GM19467 (cell line): ENCODE measurements at regions not wholly inside any gene's neighbourhood (a gene's known extent, or its start where the extent isn't known, plus 50 kb on each side); places are given as distances from the start of the nearest gene placed in this dataset.

ENCODE experiments used
- ATAC-seq: cut with Tn5 transposase; IDR thresholded peaks from one replicate; pipeline ENCODE4 v1.9.1; 2021; ENCODE audit warnings: mild to moderate bottlenecking, moderate library complexity; ENCODE audit not compliant: unreplicated experiment

GRCh38 chr2:128523457-128523856 is 204.8 kb upstream of the HS6ST1 start:
- no peak for ATAC-seq

DNA sequence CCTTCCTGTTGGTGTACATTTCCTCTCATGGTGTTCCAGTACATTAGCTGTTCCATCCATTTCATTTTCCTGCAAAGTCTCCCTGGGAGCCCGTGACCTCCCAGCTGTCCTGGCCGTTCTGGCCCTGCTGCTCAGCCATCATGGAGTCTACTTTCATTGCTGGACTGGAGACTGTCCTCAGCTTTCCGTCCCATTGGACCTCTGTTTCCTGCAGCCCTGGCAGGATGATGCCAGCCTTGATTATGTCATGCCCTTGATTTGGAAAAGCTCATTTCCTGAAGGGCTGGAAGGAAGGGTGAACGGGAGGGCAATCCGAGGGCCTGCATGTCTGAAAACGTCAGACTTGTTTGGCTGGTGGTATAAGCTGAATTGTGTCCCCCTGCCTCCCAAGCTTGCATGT is 205.5 kb upstream of the HS6ST1 start:
- no peak for ATAC-seq

DNA sequence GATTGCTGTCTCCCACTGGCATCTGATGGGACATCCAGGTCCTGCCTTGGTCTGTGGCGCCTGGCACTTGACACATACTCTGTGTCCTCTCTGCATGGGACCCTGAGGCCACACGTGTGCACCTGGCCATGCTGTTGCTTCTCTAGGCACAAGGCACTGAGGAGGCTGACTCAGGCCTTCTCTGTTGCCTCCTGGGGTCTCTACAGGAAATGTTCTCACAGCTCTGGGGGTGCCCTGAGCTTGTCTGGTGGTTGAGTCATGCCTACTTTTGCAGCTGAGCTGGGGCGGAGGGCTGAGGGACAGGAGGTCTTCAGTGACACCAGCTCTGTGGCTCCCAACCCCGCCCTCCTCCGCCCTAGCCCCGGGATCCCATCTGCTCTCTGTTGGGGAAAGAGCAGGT is 207.0 kb upstream of the HS6ST1 start:
- no peak for ATAC-seq

GRCh38 chr2:128526455-128526976 is 207.8 kb upstream of the HS6ST1 start:
- no peak for ATAC-seq

- ATAC-seq: no peak
These were observed 209.5 kb upstream of the HS6ST1 start for GRCh38 chr2:128528133-128528532.

DNA sequence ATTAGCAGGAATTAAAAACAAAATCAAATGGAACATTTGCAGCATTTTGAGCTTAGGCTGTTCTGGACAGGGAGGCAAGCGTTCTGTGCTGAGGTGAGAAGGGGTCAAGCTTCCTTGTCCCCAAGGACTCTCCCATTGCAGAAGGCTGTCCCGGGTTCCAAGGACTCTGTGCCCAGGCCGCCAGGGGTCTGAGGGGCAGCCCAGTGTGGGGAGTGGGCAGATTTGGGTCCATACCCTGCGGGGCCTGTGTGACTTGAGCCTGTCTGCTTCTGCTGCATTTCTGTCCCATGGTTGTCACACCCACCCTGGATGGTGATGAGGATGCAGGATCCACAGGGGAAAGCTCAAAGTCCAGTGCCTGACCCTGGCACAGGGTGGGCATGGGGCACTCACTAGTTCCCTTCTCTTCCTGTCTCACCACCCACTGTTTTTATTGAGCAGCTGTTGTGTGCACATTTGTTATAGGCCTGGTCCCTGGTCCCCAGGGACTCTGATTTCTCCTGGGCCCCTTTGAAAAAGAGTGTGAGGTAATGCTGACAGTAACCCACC is 211.4 kb upstream of the HS6ST1 start:
- no peak for ATAC-seq

DNA sequence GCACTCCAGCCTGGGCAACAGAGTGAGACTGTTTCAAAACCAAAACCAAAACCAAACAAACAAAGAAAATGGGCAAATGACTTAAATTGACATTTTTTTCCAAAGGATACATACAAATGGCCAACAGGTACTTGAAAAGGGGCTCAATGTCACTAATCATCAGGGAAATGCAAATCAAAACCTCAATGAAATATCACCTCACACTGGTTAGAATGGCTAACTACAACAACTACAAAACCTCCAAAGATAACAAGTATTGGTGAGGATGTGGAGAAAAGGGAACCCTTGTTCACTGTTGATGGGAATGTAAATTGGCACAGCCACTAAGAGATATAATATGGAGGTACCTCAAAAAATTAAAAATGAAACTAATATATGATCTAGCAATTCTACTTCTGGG is 213.2 kb upstream of the HS6ST1 start:
- no peak for ATAC-seq

DNA sequence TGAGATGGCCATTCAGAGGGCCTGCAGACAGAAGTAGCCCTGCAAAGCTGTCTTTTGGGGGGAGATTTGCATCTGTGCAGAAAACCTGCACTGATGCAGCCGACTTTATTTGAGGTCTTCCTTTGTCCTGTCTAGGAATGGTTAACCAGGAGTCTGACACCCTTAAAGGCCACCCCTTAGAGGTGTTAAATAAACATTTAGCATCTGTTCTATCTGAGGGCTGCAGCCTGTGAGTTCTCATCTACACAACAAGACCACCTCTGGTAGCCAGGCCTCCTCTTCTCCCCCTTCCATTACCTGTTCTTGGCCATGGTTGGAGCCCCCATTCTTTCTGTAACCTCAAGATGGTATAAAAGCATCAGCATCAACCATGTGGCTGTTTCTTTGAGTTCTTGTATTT is 214.4 kb upstream of the HS6ST1 start:
- no peak for ATAC-seq

GRCh38 chr2:128534688-128535392 is 216.2 kb upstream of the HS6ST1 start:
- ATAC-seq: no peak

GRCh38 chr2:128535953-128536352 is 217.3 kb upstream of the HS6ST1 start:
- no peak for ATAC-seq

DNA sequence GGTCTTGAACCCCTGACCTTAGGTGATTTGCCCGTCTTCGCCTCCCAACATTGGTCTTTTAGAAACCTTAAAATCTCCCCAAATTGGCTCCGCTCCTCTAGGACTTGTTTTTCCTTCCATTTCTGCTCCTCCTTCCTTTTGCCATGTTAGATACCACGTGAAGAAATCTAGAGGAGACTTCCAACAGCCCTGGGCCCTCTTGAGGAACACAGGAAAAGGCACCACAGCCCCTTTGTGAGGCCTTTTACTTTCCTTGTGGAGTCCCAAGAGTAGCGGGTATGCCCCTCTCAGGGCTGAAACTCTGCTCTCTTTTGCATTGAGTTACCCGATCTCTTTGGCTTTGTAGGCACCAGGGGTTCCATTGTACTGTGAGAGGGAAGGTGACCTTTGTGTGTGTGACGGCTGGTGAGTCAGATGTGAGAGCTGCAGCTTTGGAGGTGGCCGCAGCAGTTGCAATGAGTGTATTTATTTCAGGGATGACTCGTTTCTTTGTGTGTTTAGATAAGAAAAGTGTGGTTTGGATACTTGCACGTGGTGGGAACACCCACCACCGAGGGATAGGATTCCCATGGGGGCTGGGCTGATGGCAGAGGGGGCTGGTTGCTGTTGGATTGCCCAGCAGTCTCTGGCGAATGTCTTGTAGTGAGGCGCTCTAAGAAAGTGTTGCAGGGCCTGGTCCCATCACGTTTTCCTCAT is 218.4 kb upstream of the HS6ST1 start:
- no peak for ATAC-seq

GRCh38 chr2:128537646-128538045 is 219.0 kb upstream of the HS6ST1 start:
- no peak for ATAC-seq

DNA sequence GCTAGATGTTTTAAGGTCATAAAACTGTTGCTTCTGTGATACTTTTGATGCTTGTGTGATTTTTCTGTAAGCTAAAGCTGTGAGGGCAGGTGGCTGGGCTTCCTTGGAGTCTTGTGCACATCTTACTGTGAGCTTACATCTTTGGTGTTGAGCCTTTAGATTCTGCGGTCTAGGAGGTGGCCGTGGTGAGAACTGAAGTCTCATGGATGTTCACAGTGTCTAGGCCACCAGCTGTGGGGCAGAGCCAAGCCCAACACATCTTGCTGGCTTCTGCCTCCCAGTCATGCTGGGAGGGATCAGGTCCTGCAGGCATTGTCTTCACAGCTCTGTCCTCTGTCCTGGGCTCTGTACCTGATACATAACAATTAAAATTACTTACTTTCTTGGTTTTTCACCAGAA is 219.7 kb upstream of the HS6ST1 start:
- no peak for ATAC-seq

DNA sequence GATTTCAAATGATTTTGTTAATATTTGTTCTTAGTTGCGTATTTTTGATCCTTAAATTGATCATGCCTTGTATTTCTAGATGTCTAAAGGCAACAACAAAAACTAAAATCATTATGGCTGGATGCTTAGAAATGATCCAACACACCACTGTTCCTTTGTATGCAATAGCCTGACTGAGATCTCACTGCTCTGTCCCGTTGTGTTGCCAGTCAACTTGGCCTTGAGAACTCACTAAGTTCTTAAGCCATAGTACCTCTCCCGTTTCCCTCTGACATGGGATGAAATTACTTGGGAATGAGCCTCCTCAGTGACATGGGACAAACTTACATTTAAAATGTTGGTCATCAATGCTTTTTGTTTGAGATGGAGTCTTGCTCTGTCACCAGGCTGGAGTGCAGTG is 222.0 kb upstream of the HS6ST1 start:
- ATAC-seq: no peak

GRCh38 chr2:128541448-128541847 is 222.8 kb upstream of the HS6ST1 start:
- ATAC-seq: no peak

GRCh38 chr2:128543036-128543435 is 224.4 kb upstream of the HS6ST1 start:
- ATAC-seq: no peak

DNA sequence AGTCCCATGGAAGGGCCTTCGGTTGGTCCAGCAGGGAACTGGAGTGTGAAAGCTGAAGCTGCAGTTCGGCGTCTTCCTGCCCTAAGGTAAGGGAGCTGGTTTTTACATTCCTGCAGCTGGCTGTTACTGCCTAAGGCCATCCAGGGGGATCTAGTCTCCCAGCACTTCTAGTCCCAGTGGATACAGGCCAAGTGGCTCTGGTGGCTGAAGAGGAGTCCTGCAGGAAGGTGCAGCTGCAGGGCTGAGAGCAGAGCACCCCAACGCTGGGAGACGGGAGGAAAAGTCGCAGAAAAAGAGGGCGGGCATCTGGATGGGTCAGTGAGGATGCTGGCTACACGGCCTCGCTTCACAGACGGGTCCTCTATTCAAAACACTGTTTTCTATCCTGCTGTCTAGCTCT is 225.0 kb upstream of the HS6ST1 start:
- no peak for ATAC-seq

DNA sequence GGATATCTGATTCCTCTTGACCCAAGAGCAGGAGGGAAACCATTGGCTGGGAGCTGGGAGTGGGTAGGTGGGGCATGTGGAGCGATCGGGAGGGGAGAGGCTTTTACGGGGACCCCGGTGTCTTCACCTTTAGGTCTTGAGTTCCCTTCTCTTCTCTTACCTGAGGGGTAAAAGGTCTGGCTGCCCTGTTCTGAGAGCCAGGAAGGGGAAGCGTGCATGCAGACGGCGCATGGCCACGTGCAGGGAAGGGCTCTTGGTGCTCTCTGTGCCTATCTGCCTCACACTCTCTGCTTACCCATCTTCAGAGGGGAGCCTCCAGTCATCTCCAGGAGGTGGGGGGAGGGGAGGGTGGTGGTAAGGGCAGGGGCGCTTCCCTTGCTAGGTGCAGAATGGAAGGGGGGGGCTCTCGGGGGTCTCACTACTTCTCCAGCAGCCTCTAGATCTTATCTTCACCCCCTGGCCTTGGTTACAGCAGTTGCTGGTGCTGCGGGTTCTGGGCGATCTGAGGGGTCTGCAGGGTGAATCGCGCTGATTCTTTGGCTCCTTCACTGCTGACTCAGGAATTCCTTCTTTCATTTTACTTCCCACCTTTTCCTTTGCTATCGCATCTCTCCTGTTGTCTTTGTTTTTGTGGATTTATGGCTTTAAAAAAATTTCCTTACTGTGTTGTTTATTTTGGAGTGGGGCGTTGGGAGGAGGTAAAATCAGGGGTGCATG is 225.8 kb upstream of the HS6ST1 start:
- ATAC-seq: no peak

DNA sequence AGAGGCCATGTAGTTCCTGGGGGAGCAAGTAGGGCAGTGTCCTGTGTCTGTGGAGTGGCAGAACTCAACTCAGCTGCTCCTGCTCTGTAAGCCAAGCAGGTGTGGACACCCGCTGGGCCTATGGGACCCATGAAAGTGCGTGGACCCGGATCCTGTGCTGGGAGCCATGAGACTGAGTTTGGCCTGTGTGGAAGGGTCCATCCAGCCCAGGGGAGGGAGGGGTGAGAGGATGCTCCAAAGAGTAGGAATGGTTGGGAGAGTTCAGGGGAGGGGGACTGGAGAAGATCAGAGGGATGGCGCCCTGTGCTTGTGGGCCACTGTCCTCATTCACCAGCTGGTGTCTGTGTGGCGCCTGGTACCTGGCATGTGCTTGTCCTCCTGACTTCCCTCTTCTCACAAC is 226.4 kb upstream of the HS6ST1 start:
- no peak for ATAC-seq

- ATAC-seq: no peak
These were observed 227.2 kb upstream of the HS6ST1 start for GRCh38 chr2:128545829-128546228.

DNA sequence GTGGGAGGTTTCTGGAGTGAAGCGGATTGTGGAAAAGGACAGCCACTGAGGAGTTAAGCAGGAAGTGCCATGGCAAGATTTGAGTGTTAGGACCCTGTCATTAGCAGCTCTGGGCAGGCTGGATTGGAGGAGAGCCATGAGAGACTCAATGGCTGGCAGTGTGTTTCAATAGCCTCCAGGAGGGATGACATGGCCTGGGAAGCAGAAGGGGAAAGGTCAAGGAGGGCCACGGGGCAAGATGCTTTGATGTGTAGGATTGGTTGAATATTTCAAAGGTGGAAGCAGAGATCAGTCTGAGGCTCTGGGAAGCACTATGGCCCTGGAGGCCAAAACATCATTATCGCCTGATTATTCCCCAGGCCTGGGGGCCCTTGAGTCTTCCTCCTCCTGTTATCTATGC is 229.0 kb upstream of the HS6ST1 start:
- ATAC-seq: no peak

DNA sequence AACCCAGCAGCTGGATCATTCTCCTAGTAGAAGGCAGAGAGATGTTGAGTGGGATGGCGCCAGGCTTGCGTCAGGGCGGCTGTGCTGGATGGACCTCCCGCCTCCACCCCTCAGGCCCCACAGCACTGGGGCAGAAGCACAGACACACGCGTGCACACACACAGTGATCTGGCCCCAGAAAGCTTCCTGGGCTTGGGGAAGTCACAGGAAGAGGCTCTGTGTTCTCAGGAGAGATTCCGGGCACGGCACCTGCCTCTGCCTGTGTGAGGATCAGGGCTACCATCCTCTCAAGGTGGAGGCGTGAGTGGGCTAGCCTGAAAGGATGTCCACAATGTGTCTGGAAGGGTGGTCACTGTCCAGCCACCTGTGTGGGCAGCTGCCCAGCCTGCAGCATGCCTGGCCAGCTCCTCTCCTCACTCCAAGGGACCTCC is 229.8 kb upstream of the HS6ST1 start:
- ATAC-seq: no peak
